H7 (cell line): ENCODE measurements at regions not wholly inside any gene's neighbourhood (a gene's known extent, or its start where the extent isn't known, plus 50 kb on each side); places are given as distances from the start of the nearest gene placed in this dataset.

Source experiments
- DNase-seq: peaks from one replicate; pipeline ENCODE4 v3.0.0; 2012
- H3K27me3 ChIP-seq: 2 replicates; pipeline ENCODE4 v1.6.0; 2011; ENCODE audit warnings: mild to moderate bottlenecking, low read length; ENCODE audit not compliant: control insufficient read depth, insufficient read depth
- H3K36me3 ChIP-seq: replicated peaks from 2 replicates; pipeline ENCODE4 v1.5.1; 2011; ENCODE audit warnings: low read length; ENCODE audit not compliant: control insufficient read depth, insufficient read depth
- H3K4me3 ChIP-seq: 2 replicates; pipeline ENCODE4 v1.5.1; 2011; ENCODE audit warnings: low read depth, mild to moderate bottlenecking, control low read depth, low read length, moderate library complexity; ENCODE audit not compliant: insufficient read depth

GRCh38 chr6:132973514-132973993 lies 159.2 kb downstream of the RPS12 start:
- Histone ChIP-seq H3K36me3 (no peaks in the 10 kb centered on the region), H3K27me3 (no peaks in the 10 kb centered on the region), H3K4me3 (no peak overlapping the region)
- no peak for DNase-seq

GRCh38 chr6:132974122-132974521 lies 159.8 kb downstream of the RPS12 start:
- no peak for DNase-seq
- Histone ChIP-seq H3K27me3 (no peaks in the 10 kb centered on the region), H3K4me3 (no peak overlapping the region), H3K36me3 (no peaks in the 10 kb centered on the region)

GRCh38 chr6:132977413-132977812 lies 163.0 kb downstream of the RPS12 start:
- H3K4me3 ChIP-seq, result no peak overlapping the region
- H3K27me3 ChIP-seq, result no peaks in the 10 kb centered on the region
- no peaks in the 10 kb centered on the region for H3K36me3 ChIP-seq
- DNase-seq, result no peak

- H3K27me3 ChIP-seq, result no peaks in the 10 kb centered on the region
- no peaks in the 10 kb centered on the region for H3K36me3 ChIP-seq
- no peak for DNase-seq
- no peak overlapping the region for H3K4me3 ChIP-seq
Measured at GRCh38 chr6:132978685-132979084, 164.3 kb downstream of the RPS12 start.

- no peak for DNase-seq
- no peaks in the 10 kb centered on the region for H3K36me3 ChIP-seq
- H3K27me3 ChIP-seq, result no peaks in the 10 kb centered on the region
- no peak overlapping the region for H3K4me3 ChIP-seq
Measured at GRCh38 chr6:132993738-132994137, 179.4 kb downstream of the RPS12 start.

GRCh38 chr6:132995009-132995408 lies 180.6 kb downstream of the RPS12 start:
- Histone ChIP-seq H3K36me3 (no peaks in the 10 kb centered on the region), H3K4me3 (no peak overlapping the region), H3K27me3 (no peaks in the 10 kb centered on the region)
- DNase-seq, result no peak

GRCh38 chr6:132995432-132995831 lies 181.1 kb downstream of the RPS12 start:
- Histone ChIP-seq H3K36me3 (no peaks in the 10 kb centered on the region), H3K27me3 (no peaks in the 10 kb centered on the region), H3K4me3 (no peak overlapping the region)
- DNase-seq, result no peak

GRCh38 chr6:132998418-132998817 lies 184.0 kb downstream of the RPS12 start:
- DNase-seq, result no peak
- Histone ChIP-seq H3K4me3 (no peak overlapping the region), H3K36me3 (no peaks in the 10 kb centered on the region)

GRCh38 chr6:133001040-133001565 lies 186.7 kb downstream of the RPS12 start:
- Histone ChIP-seq H3K4me3 (no peak overlapping the region), H3K27me3 (no peaks in the 10 kb centered on the region), H3K36me3 (no peaks in the 10 kb centered on the region)
- DNase-seq, result no peak

More at GRCh38 chr6:132998418-132998817, 184.0 kb downstream of the RPS12 start:
- H3K27me3 ChIP-seq, result no peaks in the 10 kb centered on the region

GRCh38 chr6:133004304-133004884 lies 190.0 kb downstream of the RPS12 start:
- no peak for DNase-seq
- no peaks in the 10 kb centered on the region for H3K27me3 ChIP-seq

GRCh38 chr6:133012774-133013173 lies 198.4 kb downstream of the RPS12 start:
- Histone ChIP-seq H3K36me3 (no peaks in the 10 kb centered on the region), H3K4me3 (no peak overlapping the region), H3K27me3 (no peaks in the 10 kb centered on the region)
- DNase-seq, result no peak

More at GRCh38 chr6:133004304-133004884, 190.0 kb downstream of the RPS12 start:
- H3K4me3 ChIP-seq, result no peak overlapping the region
- no peaks in the 10 kb centered on the region for H3K36me3 ChIP-seq

GRCh38 chr6:133016631-133017030 lies 202.3 kb downstream of the RPS12 start:
- Histone ChIP-seq H3K36me3 (no peaks in the 10 kb centered on the region), H3K27me3 (no peaks in the 10 kb centered on the region), H3K4me3 (no peak overlapping the region)
- DNase-seq, result no peak

- Histone ChIP-seq H3K36me3 (no peaks in the 10 kb centered on the region), H3K27me3 (no peaks in the 10 kb centered on the region), H3K4me3 (no peak overlapping the region)
- no peak for DNase-seq
Measured at GRCh38 chr6:133017581-133017980, 203.2 kb downstream of the RPS12 start.

GRCh38 chr6:133026705-133027104 lies 212.3 kb downstream of the RPS12 start:
- Histone ChIP-seq H3K4me3 (no peak overlapping the region), H3K36me3 (no peaks in the 10 kb centered on the region), H3K27me3 (no peaks in the 10 kb centered on the region)
- no peak for DNase-seq

GRCh38 chr6:133033263-133033662 lies 207.9 kb upstream of the EYA4 start:
- DNase-seq, result no peak

More at GRCh38 chr6:133033263-133033662, 207.9 kb upstream of the EYA4 start:
- H3K27me3 ChIP-seq, result no peaks in the 10 kb centered on the region
- H3K36me3 ChIP-seq, result no peaks in the 10 kb centered on the region
- no peak overlapping the region for H3K4me3 ChIP-seq
